ENCODE measurements at regions not wholly inside any gene's neighbourhood (a gene's known extent, or its start where the extent isn't known, plus 50 kb on each side); places are given as distances from the start of the nearest gene placed in this dataset.

DNA sequence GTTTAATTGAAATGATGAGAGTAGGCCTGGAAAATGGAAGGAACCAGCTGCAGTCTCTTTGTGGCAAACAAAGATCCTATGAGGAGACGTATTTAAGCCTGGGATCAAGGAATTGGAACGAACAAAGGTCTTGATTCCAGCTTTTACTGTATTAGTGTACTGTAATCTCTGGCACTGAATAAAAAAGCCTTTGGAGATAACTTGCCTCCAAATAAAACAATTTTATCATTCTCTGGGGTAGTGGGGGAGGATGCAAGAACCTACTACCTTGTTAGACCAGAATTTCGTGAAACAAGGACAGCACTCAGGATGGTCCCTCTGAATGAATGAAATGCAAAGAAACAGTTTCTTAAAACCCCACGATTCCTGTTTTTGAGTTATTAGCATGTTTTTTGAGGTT is 134.2 kb downstream of the RWDD3 start:
- no peak for TF ChIP-seq POLR2A (IDR thresholded peaks at IDR 0.05)
- TF ChIP-seq, protein P1, sequence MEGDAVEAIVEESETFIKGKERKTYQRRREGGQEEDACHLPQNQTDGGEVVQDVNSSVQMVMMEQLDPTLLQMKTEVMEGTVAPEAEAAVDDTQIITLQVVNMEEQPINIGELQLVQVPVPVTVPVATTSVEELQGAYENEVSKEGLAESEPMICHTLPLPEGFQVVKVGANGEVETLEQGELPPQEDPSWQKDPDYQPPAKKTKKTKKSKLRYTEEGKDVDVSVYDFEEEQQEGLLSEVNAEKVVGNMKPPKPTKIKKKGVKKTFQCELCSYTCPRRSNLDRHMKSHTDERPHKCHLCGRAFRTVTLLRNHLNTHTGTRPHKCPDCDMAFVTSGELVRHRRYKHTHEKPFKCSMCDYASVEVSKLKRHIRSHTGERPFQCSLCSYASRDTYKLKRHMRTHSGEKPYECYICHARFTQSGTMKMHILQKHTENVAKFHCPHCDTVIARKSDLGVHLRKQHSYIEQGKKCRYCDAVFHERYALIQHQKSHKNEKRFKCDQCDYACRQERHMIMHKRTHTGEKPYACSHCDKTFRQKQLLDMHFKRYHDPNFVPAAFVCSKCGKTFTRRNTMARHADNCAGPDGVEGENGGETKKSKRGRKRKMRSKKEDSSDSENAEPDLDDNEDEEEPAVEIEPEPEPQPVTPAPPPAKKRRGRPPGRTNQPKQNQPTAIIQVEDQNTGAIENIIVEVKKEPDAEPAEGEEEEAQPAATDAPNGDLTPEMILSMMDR (IDR thresholded peaks at IDR 0.05 in 4 of 5, conservative IDR thresholded peaks at IDR 0.05 in 1 of 5), result no peak

Measured in gastrocnemius medialis (tissue), 4 donors.